ENCODE measurements at regions not wholly inside any gene's neighbourhood (a gene's known extent, or its start where the extent isn't known, plus 50 kb on each side); places are given as distances from the start of the nearest gene placed in this dataset.

DNA sequence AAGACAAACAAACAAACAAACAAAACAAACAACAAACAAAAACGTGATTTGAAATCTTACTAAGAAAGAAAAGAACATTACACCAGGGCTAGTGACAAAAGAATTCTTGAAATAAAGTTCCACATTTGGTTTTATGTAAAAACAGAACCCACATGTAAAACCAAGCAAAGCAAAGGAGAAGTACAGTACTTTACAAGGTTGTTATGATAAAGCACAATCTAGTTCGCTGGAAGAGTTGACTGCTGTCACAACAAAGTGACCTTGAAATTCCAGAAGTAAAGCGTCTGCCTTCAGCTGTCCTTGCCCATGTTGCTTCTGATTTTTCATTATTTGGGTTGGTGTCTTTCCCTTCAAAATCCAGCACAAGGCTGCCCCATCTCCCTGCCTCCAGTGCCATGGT lies 94.8 kb upstream of the CYRIA start:
- TF ChIP-seq, protein P1, sequence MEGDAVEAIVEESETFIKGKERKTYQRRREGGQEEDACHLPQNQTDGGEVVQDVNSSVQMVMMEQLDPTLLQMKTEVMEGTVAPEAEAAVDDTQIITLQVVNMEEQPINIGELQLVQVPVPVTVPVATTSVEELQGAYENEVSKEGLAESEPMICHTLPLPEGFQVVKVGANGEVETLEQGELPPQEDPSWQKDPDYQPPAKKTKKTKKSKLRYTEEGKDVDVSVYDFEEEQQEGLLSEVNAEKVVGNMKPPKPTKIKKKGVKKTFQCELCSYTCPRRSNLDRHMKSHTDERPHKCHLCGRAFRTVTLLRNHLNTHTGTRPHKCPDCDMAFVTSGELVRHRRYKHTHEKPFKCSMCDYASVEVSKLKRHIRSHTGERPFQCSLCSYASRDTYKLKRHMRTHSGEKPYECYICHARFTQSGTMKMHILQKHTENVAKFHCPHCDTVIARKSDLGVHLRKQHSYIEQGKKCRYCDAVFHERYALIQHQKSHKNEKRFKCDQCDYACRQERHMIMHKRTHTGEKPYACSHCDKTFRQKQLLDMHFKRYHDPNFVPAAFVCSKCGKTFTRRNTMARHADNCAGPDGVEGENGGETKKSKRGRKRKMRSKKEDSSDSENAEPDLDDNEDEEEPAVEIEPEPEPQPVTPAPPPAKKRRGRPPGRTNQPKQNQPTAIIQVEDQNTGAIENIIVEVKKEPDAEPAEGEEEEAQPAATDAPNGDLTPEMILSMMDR (IDR thresholded peaks at IDR 0.05; ENCODE audit: low read length): no peak
- TF ChIP-seq EZH2phosphoT487 (IDR thresholded peaks at IDR 0.05; ENCODE audit: low read length): no peak
